ENCODE measurements at regions not wholly inside any gene's neighbourhood (a gene's known extent, or its start where the extent isn't known, plus 50 kb on each side); places are given as distances from the start of the nearest gene placed in this dataset.
"Not testable (repeated sequence)": the region's sequence is repeated elsewhere in the genome, so short reads cannot be mapped to it uniquely, and the experiment has no call there.

- no peak overlapping the region for H3K27ac ChIP-seq
- no peak overlapping the region for H3K4me3 ChIP-seq
These were observed 681.7 kb downstream of the PCDH17 start for GRCh38 chr13:58313219-58313618.

- Histone ChIP-seq H3K4me3 (no peak overlapping the region), H3K27ac (no peak overlapping the region)
These were observed 687.1 kb downstream of the PCDH17 start for GRCh38 chr13:58318495-58319167.

- Histone ChIP-seq H3K4me3 (no peak overlapping the region), H3K27ac (no peak overlapping the region)
These were observed 692.6 kb downstream of the PCDH17 start for GRCh38 chr13:58324161-58324560.

GRCh38 chr13:58329746-58330145 is 698.2 kb downstream of the PCDH17 start:
- no peak overlapping the region for H3K4me3 ChIP-seq
- H3K27ac ChIP-seq, result no peak overlapping the region

GRCh38 chr13:58340895-58341294 is 709.4 kb downstream of the PCDH17 start:
- H3K4me3 ChIP-seq, result no peak overlapping the region
- no peak overlapping the region for H3K27ac ChIP-seq

GRCh38 chr13:58341318-58341717 is 709.8 kb downstream of the PCDH17 start:
- Histone ChIP-seq H3K27ac (no peak overlapping the region), H3K4me3 (no peak overlapping the region)

- no peak overlapping the region for H3K4me3 ChIP-seq
- no peak overlapping the region for H3K27ac ChIP-seq
These were observed 711.5 kb downstream of the PCDH17 start for GRCh38 chr13:58343076-58343475.

GRCh38 chr13:58352100-58352499 is 720.6 kb downstream of the PCDH17 start:
- H3K4me3 ChIP-seq, H3K27ac ChIP-seq: not testable (repeated sequence)

GRCh38 chr13:58369936-58370335 is 738.4 kb downstream of the PCDH17 start:
- no peak overlapping the region for H3K4me3 ChIP-seq
- H3K27ac ChIP-seq, result no peak overlapping the region

GRCh38 chr13:58376349-58376748 is 744.8 kb downstream of the PCDH17 start:
- Histone ChIP-seq H3K4me3 (no peak overlapping the region), H3K27ac (no peak overlapping the region)

- Histone ChIP-seq H3K4me3 (no peak overlapping the region), H3K27ac (no peak overlapping the region)
These were observed 745.2 kb downstream of the PCDH17 start for GRCh38 chr13:58376775-58377174.

- no peak overlapping the region for H3K4me3 ChIP-seq
- H3K27ac ChIP-seq, result no peak overlapping the region
These were observed 747.7 kb downstream of the PCDH17 start for GRCh38 chr13:58379221-58379620.

GRCh38 chr13:58385336-58385735 is 753.8 kb downstream of the PCDH17 start:
- not testable (repeated sequence) for H3K27ac ChIP-seq, H3K4me3 ChIP-seq

GRCh38 chr13:58397596-58398387 is 766.2 kb downstream of the PCDH17 start:
- H3K27ac ChIP-seq, result no peak overlapping the region
- no peak overlapping the region for H3K4me3 ChIP-seq

GRCh38 chr13:58399263-58399662 is 767.7 kb downstream of the PCDH17 start:
- H3K27ac ChIP-seq, result no peak overlapping the region
- no peak overlapping the region for H3K4me3 ChIP-seq

GRCh38 chr13:58406545-58406944 is 775.0 kb downstream of the PCDH17 start:
- Histone ChIP-seq H3K4me3 (no peak overlapping the region), H3K27ac (no peak overlapping the region)

- Histone ChIP-seq H3K4me3 (no peak overlapping the region), H3K27ac (no peak overlapping the region)
These were observed 798.4 kb downstream of the PCDH17 start for GRCh38 chr13:58429917-58430316.

- Histone ChIP-seq H3K4me3 (no peak overlapping the region), H3K27ac (no peak overlapping the region)
These were observed 803.4 kb downstream of the PCDH17 start for GRCh38 chr13:58434943-58435342.

- Histone ChIP-seq H3K27ac (no peak overlapping the region), H3K4me3 (no peak overlapping the region)
These were observed 805.9 kb downstream of the PCDH17 start for GRCh38 chr13:58437427-58437826.

- Histone ChIP-seq H3K4me3 (no peak overlapping the region), H3K27ac (no peak overlapping the region)
These were observed 815.4 kb downstream of the PCDH17 start for GRCh38 chr13:58446979-58447378.

- no peak overlapping the region for H3K27ac ChIP-seq
- H3K4me3 ChIP-seq, result no peak overlapping the region
These were observed 820.6 kb downstream of the PCDH17 start for GRCh38 chr13:58452123-58452623.

All from skin epidermis (tissue), 12 donors.